ENCODE measurements at regions not wholly inside any gene's neighbourhood (a gene's known extent, or its start where the extent isn't known, plus 50 kb on each side); places are given as distances from the start of the nearest gene placed in this dataset.
"Not testable (repeated sequence)": the region's sequence is repeated elsewhere in the genome, so short reads cannot be mapped to it uniquely, and the experiment has no call there.

- TF ChIP-seq, protein P1, sequence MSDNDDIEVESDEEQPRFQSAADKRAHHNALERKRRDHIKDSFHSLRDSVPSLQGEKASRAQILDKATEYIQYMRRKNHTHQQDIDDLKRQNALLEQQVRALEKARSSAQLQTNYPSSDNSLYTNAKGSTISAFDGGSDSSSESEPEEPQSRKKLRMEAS (IDR thresholded peaks at IDR 0.05; ENCODE audit: low read depth, low read length): not testable (repeated sequence)
- TF ChIP-seq POLR2A (IDR thresholded peaks at IDR 0.05; ENCODE audit: extremely low read depth, insufficient read length); MYC (IDR thresholded peaks at IDR 0.05; ENCODE audit: low read depth, low read length): not testable (repeated sequence)
Observed at GRCh38 chr2:241969182-241969581, 99.7 kb downstream of the RTP5 start.
